ENCODE measurements at regions not wholly inside any gene's neighbourhood (a gene's known extent, or its start where the extent isn't known, plus 50 kb on each side); places are given as distances from the start of the nearest gene placed in this dataset.

DNA sequence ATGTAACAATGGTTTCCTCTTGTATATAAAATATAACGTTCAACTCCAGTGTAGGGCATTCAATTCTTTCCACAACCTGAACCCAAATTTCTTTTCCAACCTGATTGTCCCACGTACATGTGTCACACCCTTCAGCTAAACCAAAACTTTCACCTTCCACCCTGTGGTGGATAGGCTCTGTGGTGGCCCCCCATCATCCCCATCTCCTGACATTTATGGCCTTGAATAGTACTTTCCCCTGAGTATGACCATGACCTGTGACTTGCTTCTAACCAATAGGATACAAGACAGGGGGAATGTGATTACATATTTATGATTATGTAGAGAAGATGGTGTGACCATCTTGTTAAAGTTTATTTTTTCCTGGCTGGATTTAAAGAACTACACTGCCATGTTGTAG, 377.0 kb downstream of the PTPRC start:
- DNase-seq, result no peak
- H3K9me3 ChIP-seq (ENCODE audit: control insufficient read depth, low read length), result no peaks in the 10 kb centered on the region
- Mint-ChIP-seq H3K4me3 (no peak overlapping the region), H3K4me1 (no peaks in the 10 kb centered on the region), H3K27me3 (ENCODE audit: insufficient read depth) (no peaks in the 10 kb centered on the region), H3K27ac (no peak overlapping the region), H3K36me3 (ENCODE audit: low read depth) (no peaks in the 10 kb centered on the region), H3K9me3 (no peaks in the 10 kb centered on the region)
- H3K9ac ChIP-seq (ENCODE audit: extremely low read depth, low read length, poor library complexity, severe bottlenecking), result no peak overlapping the region
- no peak overlapping the region for H3K4me3 ChIP-seq (ENCODE audit: low read length)
- H3K4me1 ChIP-seq (ENCODE audit: control insufficient read depth, insufficient read depth, low read length), result no peaks in the 10 kb centered on the region
- no peaks in the 10 kb centered on the region for H3K27me3 ChIP-seq (ENCODE audit: control insufficient read depth, insufficient read depth, low read length, poor library complexity, severe bottlenecking)
- TF ChIP-seq, protein P1, sequence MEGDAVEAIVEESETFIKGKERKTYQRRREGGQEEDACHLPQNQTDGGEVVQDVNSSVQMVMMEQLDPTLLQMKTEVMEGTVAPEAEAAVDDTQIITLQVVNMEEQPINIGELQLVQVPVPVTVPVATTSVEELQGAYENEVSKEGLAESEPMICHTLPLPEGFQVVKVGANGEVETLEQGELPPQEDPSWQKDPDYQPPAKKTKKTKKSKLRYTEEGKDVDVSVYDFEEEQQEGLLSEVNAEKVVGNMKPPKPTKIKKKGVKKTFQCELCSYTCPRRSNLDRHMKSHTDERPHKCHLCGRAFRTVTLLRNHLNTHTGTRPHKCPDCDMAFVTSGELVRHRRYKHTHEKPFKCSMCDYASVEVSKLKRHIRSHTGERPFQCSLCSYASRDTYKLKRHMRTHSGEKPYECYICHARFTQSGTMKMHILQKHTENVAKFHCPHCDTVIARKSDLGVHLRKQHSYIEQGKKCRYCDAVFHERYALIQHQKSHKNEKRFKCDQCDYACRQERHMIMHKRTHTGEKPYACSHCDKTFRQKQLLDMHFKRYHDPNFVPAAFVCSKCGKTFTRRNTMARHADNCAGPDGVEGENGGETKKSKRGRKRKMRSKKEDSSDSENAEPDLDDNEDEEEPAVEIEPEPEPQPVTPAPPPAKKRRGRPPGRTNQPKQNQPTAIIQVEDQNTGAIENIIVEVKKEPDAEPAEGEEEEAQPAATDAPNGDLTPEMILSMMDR (conservative IDR thresholded peaks at IDR 0.05), result no peak
- H3K36me3 ChIP-seq (ENCODE audit: control insufficient read depth, insufficient read depth, low read length), result no peaks in the 10 kb centered on the region
- WGBS, 2 experiments (ENCODE audit: insufficient coverage in 1 of 2, insufficient read length in 1 of 2), result 96 to 100% methylated on average over 1 to 2 of the region's 2 CpGs
- H3K27ac ChIP-seq (ENCODE audit: low read depth, low read length), result no peak overlapping the region

DNA sequence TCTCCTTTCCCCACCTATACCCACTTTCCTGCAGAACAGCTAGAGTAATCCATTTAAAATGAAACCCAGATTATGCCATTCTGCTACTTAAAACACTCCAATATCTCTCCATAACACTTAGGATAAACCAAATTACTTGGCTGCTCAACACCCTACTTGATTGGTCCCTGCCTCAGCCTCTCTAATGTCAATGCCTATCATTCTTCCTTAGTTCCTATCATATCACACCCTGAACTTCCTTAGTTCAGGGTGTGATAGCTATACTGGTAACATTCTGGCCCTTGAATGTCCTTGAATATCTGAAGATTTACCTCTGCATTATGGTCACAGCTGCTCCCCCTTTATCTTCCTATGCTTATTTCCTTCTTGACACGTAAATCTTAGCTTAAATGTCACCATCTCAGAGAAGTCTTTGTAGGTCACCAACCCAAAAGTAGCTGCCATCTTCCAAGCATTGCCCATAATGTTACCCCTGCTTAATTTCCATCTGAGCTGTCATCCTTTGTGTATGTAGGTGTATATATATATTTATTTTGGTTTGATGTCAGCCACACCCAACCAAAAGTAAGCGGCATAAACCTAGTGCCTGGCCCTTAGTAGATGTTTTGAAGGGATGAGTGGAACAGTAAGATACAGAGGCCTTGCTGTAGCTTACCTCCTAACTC, 379.8 kb downstream of the PTPRC start:
- no peaks in the 10 kb centered on the region for H3K9me3 ChIP-seq (ENCODE audit: control insufficient read depth, low read length)
- H3K36me3 Mint-ChIP-seq (ENCODE audit: low read depth), result no peaks in the 10 kb centered on the region
- TF ChIP-seq, protein P1 (conservative IDR thresholded peaks at IDR 0.05), result no peak

DNA sequence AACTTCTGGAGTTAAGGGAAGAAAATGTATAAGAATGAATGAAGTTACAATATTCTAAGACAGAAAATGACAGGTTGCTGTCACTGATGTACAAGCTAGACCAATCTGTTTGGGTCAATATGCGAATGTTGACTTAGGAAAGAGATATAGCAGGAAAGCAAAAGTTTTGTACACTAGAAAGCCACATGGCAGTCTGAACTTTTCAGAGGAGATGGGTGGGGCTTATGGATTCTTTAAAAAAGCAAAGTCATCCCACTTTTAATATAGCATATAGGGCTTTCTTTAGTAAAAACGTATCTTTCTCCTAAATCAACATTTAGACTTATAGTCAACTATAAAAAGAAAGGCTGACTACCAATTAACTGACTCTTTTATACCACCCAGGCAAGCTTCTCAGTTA, 381.2 kb downstream of the PTPRC start:
- WGBS, 2 experiments (ENCODE audit: insufficient coverage in 1 of 2, insufficient read length in 1 of 2), result 60 to 92% methylated on average over 1 to 2 of the region's 2 CpGs
- no peak overlapping the region for H3K4me3 Mint-ChIP-seq
- DNase-seq, result no peak
- no peaks in the 10 kb centered on the region for H3K9me3 Mint-ChIP-seq
- H3K27me3 Mint-ChIP-seq (ENCODE audit: insufficient read depth), result no peaks in the 10 kb centered on the region
- TF ChIP-seq, protein P1 (conservative IDR thresholded peaks at IDR 0.05), result no peak
- no peaks in the 10 kb centered on the region for H3K36me3 ChIP-seq (ENCODE audit: control insufficient read depth, insufficient read depth, low read length)
- H3K27ac ChIP-seq (ENCODE audit: low read depth, low read length), result no peak overlapping the region
- no peaks in the 10 kb centered on the region for H3K36me3 Mint-ChIP-seq (ENCODE audit: low read depth)
- no peak overlapping the region for H3K27ac Mint-ChIP-seq
- H3K4me3 ChIP-seq (ENCODE audit: low read length), result no peak overlapping the region
- H3K27me3 ChIP-seq (ENCODE audit: control insufficient read depth, insufficient read depth, low read length, poor library complexity, severe bottlenecking), result no peaks in the 10 kb centered on the region
- H3K4me1 ChIP-seq (ENCODE audit: control insufficient read depth, insufficient read depth, low read length), result no peaks in the 10 kb centered on the region
- no peaks in the 10 kb centered on the region for H3K9me3 ChIP-seq (ENCODE audit: control insufficient read depth, low read length)
- H3K4me1 Mint-ChIP-seq, result no peaks in the 10 kb centered on the region
- no peak overlapping the region for H3K9ac ChIP-seq (ENCODE audit: extremely low read depth, low read length, poor library complexity, severe bottlenecking)

More for the DNA sequence above, 379.8 kb downstream of the PTPRC start:
- no peak for DNase-seq
- Histone ChIP-seq H3K27me3 (ENCODE audit: control insufficient read depth, insufficient read depth, low read length, poor library complexity, severe bottlenecking) (no peaks in the 10 kb centered on the region), H3K36me3 (ENCODE audit: control insufficient read depth, insufficient read depth, low read length) (no peaks in the 10 kb centered on the region), H3K4me1 (ENCODE audit: control insufficient read depth, insufficient read depth, low read length) (no peaks in the 10 kb centered on the region), H3K27ac (ENCODE audit: low read depth, low read length) (no peak overlapping the region), H3K9ac (ENCODE audit: extremely low read depth, low read length, poor library complexity, severe bottlenecking) (no peak overlapping the region), H3K4me3 (ENCODE audit: low read length) (no peak overlapping the region)
- no peak overlapping the region for H3K27ac Mint-ChIP-seq
- H3K4me1 Mint-ChIP-seq, result no peaks in the 10 kb centered on the region
- 96 to 100% methylated on average over 1 to 2 of the region's 2 CpGs for WGBS, 2 experiments (ENCODE audit: insufficient coverage in 1 of 2, insufficient read length in 1 of 2)
- H3K4me3 Mint-ChIP-seq, result no peak overlapping the region
- H3K9me3 Mint-ChIP-seq, result no peaks in the 10 kb centered on the region
- no peaks in the 10 kb centered on the region for H3K27me3 Mint-ChIP-seq (ENCODE audit: insufficient read depth)

Measured in endodermal cell (in vitro differentiated cells).